H54 (cell line): ENCODE measurements at regions not wholly inside any gene's neighbourhood (a gene's known extent, or its start where the extent isn't known, plus 50 kb on each side); places are given as distances from the start of the nearest gene placed in this dataset.

Source experiments
- DNase-seq: peaks from one replicate; pipeline ENCODE4 v3.0.0; 2011; ENCODE audit warnings: low spot score, mixed read lengths; ENCODE audit not compliant: insufficient read length
- FAIRE-seq: peaks from 3 replicates; lab custom pipeline; 2011; peaks lifted over from hg19 to GRCh38; lab: Jason Lieb, UNC
- POLR2A ChIP-seq: IDR thresholded peaks from 2 replicates; pipeline ENCODE4 v1.6.1; 2011; ENCODE audit warnings: low read depth, mild to moderate bottlenecking, low read length

GRCh38 chr3:66140743-66141372 is 79.9 kb upstream of the SLC25A26 start:
- FAIRE-seq, result no peak

DNA sequence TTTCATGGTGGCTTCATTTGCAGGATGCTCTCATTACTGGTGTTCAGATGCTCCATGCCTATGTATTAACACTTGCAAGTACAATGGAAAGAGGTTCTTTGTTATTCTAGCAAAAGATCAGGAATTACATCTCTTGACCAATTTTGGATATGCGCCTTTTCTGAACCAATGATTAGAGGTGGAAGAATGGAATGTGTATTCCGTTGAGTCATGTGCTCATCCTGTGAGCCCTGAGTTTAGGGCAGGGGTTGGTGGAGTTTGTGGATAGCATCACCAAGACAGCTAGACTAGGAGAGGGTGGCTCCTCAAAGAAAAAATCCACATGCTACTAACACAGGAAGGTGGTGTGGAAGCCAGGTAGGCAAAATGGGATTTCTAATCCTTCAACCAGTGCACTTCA is 80.7 kb upstream of the SLC25A26 start:
- DNase-seq, result no peak
- TF ChIP-seq POLR2A, result no peak
- FAIRE-seq, result no peak

More at GRCh38 chr3:66140743-66141372, 79.9 kb upstream of the SLC25A26 start:
- TF ChIP-seq POLR2A, result no peak
- DNase-seq, result no peak

GRCh38 chr3:66139415-66139814 is 81.4 kb upstream of the SLC25A26 start:
- no peak for FAIRE-seq
- DNase-seq, result no peak
- TF ChIP-seq POLR2A, result no peak

DNA sequence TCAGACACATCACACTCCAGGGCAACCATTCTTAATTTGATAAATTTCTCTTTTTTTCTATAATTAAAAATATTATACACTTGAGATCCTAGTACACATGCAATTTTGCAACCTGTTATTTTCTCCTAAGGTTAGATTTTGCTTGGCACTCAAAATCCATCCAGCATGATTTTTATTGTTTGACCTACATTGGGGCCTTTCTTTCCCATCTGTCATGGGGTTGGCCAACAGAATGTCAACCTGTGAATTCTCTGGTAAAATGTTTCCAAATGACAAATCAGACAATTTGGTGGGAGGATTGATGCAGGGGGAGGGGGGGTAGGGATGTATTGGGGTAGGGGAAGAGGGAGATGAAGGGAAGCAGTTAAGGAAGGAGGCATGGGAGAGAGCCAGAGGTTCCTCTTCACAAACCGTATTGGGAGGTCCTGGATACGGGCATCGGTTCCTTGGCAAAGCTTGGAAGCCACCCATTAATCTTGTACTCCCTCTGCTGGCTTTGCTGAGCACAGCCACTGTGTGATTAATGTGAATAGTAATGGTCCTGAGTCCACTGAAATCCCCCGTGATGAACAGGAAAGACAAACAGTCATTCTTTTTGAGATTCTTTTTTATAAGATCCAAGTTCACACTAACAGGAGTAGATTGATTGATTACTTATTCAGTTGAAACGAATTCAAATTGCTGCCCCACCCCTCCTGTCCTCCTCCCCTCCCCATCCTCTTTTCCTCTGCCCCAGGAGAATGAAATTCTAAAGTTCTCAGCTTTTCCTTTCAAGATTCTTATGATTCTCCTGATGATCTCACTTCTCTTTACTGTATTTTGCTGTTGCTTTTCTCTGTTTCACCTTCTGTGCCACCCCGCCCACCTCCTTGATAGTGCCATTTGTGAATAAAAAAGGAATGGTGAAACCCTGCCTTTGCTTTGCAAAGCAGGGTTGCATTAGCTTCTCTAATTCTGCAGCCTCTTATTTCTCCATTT is 82.2 kb upstream of the SLC25A26 start:
- peak; percentile 96 for FAIRE-seq
- peak; percentile 50 for DNase-seq
- TF ChIP-seq POLR2A, result no peak

DNA sequence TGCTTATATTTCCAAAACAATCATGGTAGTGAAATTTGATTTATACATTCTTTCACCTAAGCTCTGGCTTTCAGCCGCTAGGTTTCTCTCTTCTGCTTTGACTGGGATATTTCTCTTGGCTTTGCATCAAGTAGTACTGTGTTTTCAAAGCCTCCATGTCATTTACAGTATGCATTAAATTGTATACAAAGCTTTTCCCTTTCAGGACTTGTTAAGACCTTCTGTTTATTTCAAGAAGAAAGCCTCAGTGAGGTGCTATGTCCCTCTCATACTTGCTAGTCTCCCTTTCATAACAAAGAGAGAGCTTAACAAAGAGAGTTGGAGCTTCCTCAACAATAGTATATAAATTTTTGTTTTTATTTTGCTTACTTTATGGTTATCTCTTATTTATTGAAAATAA is 84.2 kb upstream of the SLC25A26 start:
- DNase-seq (no peak), FAIRE-seq (no peak)

GRCh38 chr3:66133853-66134445 is 86.9 kb upstream of the SLC25A26 start:
- no peak for TF ChIP-seq POLR2A
- FAIRE-seq (no peak), DNase-seq (no peak)

More for the DNA sequence above, 84.2 kb upstream of the SLC25A26 start:
- no peak for TF ChIP-seq POLR2A

DNA sequence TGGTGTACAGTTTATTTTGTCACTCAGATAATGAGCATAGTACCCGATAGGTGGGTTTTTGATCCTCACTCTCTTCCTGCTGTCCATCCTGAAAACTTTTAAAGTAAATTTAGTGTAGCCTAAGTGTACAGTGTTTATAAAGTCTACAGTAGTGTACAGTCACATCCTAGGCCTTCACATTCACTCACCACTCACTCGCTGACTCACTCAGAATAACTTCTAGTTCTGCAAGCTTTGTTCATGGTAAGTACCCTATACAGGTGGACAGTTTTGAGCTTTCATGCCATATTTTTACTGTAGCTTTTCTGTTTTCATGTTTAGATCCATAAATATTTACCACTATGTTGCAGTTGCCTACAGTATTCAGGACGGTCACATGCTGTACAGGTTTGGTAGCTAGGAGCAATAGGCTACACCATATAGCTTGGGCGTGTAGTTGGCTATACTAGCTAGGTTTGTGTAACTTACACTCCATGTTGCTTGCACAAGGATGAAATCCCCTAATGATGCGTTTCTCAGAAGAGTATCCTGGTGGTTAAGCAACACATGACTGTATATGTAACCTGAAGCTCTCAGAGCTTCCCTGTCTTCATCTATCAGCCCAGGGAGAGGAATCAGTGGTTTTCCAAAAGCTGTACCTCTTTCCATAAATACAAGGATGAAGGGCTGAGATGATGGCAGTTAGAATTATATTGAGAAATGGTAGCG is 87.6 kb upstream of the SLC25A26 start:
- DNase-seq, result no peak
- peak; percentile 95 for FAIRE-seq
- no peak for TF ChIP-seq POLR2A

DNA sequence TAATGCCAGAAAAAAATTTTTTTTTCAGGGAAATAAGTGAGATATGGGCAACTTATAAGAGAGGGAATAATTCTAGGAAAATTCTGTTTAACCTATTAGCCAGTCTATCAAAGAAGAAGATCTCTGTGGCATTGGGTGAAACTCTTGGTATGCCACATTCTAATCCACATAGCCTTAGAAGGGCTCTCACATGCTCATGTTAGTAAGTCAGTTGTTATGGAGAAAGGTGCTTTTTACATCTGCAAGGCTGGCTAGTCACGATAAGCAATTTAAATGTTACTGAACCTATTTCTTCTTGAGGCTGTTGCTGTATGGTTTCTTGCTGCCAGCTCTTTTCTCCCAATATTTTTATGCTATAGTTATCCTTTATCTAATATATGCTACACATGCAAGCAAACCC is 89.9 kb upstream of the MAGI1 start:
- TF ChIP-seq POLR2A, result no peak
- no peak for FAIRE-seq

DNA sequence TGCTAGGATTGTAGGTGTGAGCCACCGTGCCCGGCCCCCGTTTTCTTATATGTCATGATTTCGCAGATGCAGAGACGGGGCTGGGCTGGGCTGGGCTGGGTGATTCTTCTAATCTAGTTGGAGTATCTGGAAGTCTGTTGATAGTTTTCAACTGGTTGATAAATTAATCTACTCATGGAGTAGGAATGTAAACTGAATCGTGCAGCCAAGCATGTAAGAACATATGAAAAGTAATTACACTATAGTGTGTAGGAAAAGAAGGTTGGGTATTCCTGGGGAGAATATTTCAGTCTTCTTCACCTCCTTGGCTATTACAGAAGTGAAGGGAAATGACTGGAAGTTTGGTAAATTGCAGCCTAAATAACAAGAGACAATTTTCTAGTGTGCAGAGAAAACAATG is 82.6 kb upstream of the MAGI1 start:
- DNase-seq, result no peak
- no peak for TF ChIP-seq POLR2A
- no peak for FAIRE-seq

More for the DNA sequence above, 89.9 kb upstream of the MAGI1 start:
- DNase-seq, result no peak

- no peak for TF ChIP-seq POLR2A
- FAIRE-seq (peak; percentile 98), DNase-seq (peak; percentile 73)
Measured at GRCh38 chr3:66115858-66116654, 77.3 kb upstream of the MAGI1 start.

DNA sequence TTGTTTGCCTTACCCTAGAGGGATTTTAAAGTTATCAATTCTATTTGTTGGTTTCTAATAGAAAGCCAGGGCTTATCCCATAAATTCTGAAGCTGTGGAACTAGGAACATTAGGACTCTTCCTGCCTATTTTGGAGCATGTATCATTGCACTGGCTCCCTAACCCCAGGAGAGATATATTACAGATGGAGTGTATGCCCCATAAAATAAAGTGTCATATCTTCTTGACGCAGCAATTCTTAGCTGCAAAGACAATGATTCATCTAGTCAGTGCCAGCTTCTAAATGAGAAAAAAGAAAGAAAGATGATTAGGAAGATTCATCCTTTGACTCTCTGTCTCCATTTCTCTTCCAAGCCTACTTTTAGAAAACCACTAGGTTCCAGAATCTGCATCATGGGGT is 74.8 kb upstream of the MAGI1 start:
- no peak for DNase-seq
- FAIRE-seq, result no peak
- no peak for TF ChIP-seq POLR2A

- TF ChIP-seq POLR2A, result no peak
- no peak for DNase-seq
- FAIRE-seq, result no peak
Measured at GRCh38 chr3:66110840-66111239, 72.1 kb upstream of the MAGI1 start.

GRCh38 chr3:66107855-66108254 is 69.1 kb upstream of the MAGI1 start:
- DNase-seq (no peak), FAIRE-seq (no peak)
- TF ChIP-seq POLR2A, result no peak
